Neuron (in vitro differentiated cells): ENCODE measurements at regions not wholly inside any gene's neighbourhood (a gene's known extent, or its start where the extent isn't known, plus 50 kb on each side); places are given as distances from the start of the nearest gene placed in this dataset.
"Not testable (repeated sequence)": the region's sequence is repeated elsewhere in the genome, so short reads cannot be mapped to it uniquely, and the experiment has no call there.

Experiments
- H2AFZ ChIP-seq: one replicate; pipeline ENCODE4 v1.6.1; 2013; ENCODE audit warnings: low read depth, mild to moderate bottlenecking, inconsistent platforms, low read length, moderate library complexity
- H3K27me3 ChIP-seq: one replicate; pipeline ENCODE4 v1.6.1; 2013; ENCODE audit warnings: low read length; ENCODE audit not compliant: insufficient read depth
- H3K36me3 ChIP-seq: one replicate; pipeline ENCODE4 v1.6.1; 2013; ENCODE audit warnings: low read length; ENCODE audit not compliant: insufficient read depth
- H3K4me1 ChIP-seq: one replicate; pipeline ENCODE4 v1.6.1; 2013; ENCODE audit warnings: low read length; ENCODE audit not compliant: insufficient read depth
- H3K4me3 ChIP-seq: 2 replicates; pipeline ENCODE4 v1.5.1; 2013; ENCODE audit warnings: mild to moderate bottlenecking, low read length, moderate library complexity
- H3K9me3 ChIP-seq: one replicate; pipeline ENCODE4 v1.6.1; 2013; ENCODE audit warnings: low read length

GRCh38 chr2:167670588-167670987, 576.8 kb downstream of the STK39 start:
- H3K36me3 ChIP-seq = no peaks in the 10 kb centered on the region
- H2AFZ ChIP-seq = no peak overlapping the region
- H3K4me1 ChIP-seq = no peaks in the 10 kb centered on the region
- H3K4me3 ChIP-seq = no peak overlapping the region
- H3K27me3 ChIP-seq = no peaks in the 10 kb centered on the region
- H3K9me3 ChIP-seq = peaks cover 2% of the 10 kb centered on the region

DNA sequence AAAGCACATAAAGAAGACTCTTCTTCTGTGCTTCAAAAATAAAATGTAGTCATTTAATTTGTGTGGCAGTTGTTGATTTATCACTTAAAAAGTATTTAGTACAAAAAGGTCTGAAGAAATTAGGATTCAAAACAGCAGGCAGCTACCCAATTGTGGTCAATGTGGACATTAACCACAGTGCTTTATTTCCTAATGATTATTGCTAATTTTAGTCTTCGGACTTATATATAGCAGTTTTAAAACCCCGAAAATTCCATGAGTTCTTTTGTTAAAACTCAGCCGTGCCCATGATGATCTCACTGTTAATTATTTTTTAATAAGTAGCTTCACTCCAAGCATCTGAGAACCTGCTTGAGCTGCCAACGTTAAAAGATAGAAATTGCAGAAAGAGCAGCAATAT, 594.3 kb downstream of the STK39 start:
- Histone ChIP-seq H3K4me1 (peaks cover 10% of the 10 kb centered on the region), H3K36me3 (no peaks in the 10 kb centered on the region), H3K4me3 (no peak overlapping the region), H3K27me3 (no peaks in the 10 kb centered on the region), H2AFZ (no peak overlapping the region), H3K9me3 (no peaks in the 10 kb centered on the region)

- H2AFZ ChIP-seq = no peak overlapping the region
- peaks cover 10% of the 10 kb centered on the region for H3K4me1 ChIP-seq
- no peak overlapping the region for H3K4me3 ChIP-seq
- no peaks in the 10 kb centered on the region for H3K9me3 ChIP-seq
- no peaks in the 10 kb centered on the region for H3K27me3 ChIP-seq
- H3K36me3 ChIP-seq = no peaks in the 10 kb centered on the region
Observed at GRCh38 chr2:167652401-167652800, 595.0 kb downstream of the STK39 start.

- no peaks in the 10 kb centered on the region for H3K27me3 ChIP-seq
- H2AFZ ChIP-seq = no peak overlapping the region
- no peak overlapping the region for H3K4me3 ChIP-seq
- H3K4me1 ChIP-seq = peaks cover 10% of the 10 kb centered on the region
- H3K9me3 ChIP-seq = no peaks in the 10 kb centered on the region
- H3K36me3 ChIP-seq = no peaks in the 10 kb centered on the region
Observed at GRCh38 chr2:167651406-167652151, 595.8 kb downstream of the STK39 start.

DNA sequence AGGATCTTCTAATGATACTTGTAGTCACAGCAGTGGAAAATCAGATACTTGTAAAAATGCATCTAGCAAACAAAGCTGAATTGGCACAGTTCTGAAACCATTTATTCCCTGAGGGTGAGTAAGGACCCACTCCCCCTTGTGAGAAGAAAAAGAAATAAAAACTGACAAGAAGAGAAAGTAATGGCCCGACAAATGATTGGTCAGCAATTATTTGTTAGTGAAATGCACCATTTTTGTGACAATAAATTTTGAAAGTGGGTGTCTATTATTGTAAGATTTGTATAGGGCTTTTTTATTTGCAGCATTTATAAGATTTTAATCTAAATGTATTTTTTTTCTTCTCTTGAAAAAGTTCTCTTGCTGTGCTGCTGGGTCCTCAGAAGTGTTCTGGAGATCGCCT, 600.8 kb downstream of the STK39 start:
- no peaks in the 10 kb centered on the region for H3K36me3 ChIP-seq
- peaks cover 2% of the 10 kb centered on the region for H3K4me1 ChIP-seq
- no peak overlapping the region for H2AFZ ChIP-seq

GRCh38 chr2:167640096-167640495, 607.3 kb downstream of the STK39 start:
- H3K9me3 ChIP-seq = no peaks in the 10 kb centered on the region
- no peaks in the 10 kb centered on the region for H3K4me1 ChIP-seq
- no peak overlapping the region for H2AFZ ChIP-seq
- no peak overlapping the region for H3K4me3 ChIP-seq
- no peaks in the 10 kb centered on the region for H3K27me3 ChIP-seq
- no peaks in the 10 kb centered on the region for H3K36me3 ChIP-seq

More for the DNA sequence above, 600.8 kb downstream of the STK39 start:
- Histone ChIP-seq H3K9me3 (no peaks in the 10 kb centered on the region), H3K4me3 (no peak overlapping the region), H3K27me3 (no peaks in the 10 kb centered on the region)

DNA sequence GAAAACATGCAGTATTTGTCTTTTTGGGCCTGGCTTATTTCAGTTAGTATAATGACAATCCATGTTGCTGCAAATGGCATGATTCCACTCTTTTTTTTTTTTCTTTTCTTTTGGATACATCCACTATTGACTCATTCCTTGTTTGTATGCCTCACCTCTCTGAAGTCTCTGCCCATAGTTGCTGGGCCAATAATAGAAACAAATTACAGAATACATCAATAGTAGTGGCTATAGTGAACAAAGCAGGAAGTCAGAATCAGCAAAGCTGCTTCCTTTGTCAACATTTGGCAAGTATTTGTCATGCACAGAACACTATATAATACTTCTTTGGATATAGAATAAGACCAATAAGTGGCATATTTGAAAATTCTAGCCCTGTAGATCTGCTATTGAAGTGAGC, 609.7 kb downstream of the STK39 start:
- no peak overlapping the region for H2AFZ ChIP-seq
- no peaks in the 10 kb centered on the region for H3K9me3 ChIP-seq
- no peaks in the 10 kb centered on the region for H3K4me1 ChIP-seq
- H3K36me3 ChIP-seq = no peaks in the 10 kb centered on the region
- no peaks in the 10 kb centered on the region for H3K27me3 ChIP-seq
- no peak overlapping the region for H3K4me3 ChIP-seq

- not testable (repeated sequence) for H3K27me3 ChIP-seq, H2AFZ ChIP-seq, H3K4me3 ChIP-seq, H3K9me3 ChIP-seq, H3K4me1 ChIP-seq, H3K36me3 ChIP-seq
Observed at GRCh38 chr2:167632271-167632670, 615.1 kb downstream of the STK39 start.

GRCh38 chr2:167626961-167627360, 620.4 kb downstream of the STK39 start:
- Histone ChIP-seq H3K36me3 (no peaks in the 10 kb centered on the region), H3K9me3 (no peaks in the 10 kb centered on the region), H3K4me1 (no peaks in the 10 kb centered on the region), H3K27me3 (no peaks in the 10 kb centered on the region), H2AFZ (no peak overlapping the region), H3K4me3 (no peak overlapping the region)

GRCh38 chr2:167626301-167626700, 621.1 kb downstream of the STK39 start:
- no peaks in the 10 kb centered on the region for H3K9me3 ChIP-seq
- no peaks in the 10 kb centered on the region for H3K27me3 ChIP-seq
- H3K4me1 ChIP-seq = no peaks in the 10 kb centered on the region
- no peaks in the 10 kb centered on the region for H3K36me3 ChIP-seq
- no peak overlapping the region for H3K4me3 ChIP-seq
- no peak overlapping the region for H2AFZ ChIP-seq

- H3K36me3 ChIP-seq = no peaks in the 10 kb centered on the region
- no peak overlapping the region for H3K4me3 ChIP-seq
- H3K4me1 ChIP-seq = no peaks in the 10 kb centered on the region
- H3K9me3 ChIP-seq = no peaks in the 10 kb centered on the region
- no peak overlapping the region for H2AFZ ChIP-seq
- no peaks in the 10 kb centered on the region for H3K27me3 ChIP-seq
Observed at GRCh38 chr2:167616997-167617396, 630.4 kb downstream of the STK39 start.

GRCh38 chr2:167613471-167613870, 633.9 kb downstream of the STK39 start:
- H3K36me3 ChIP-seq = no peaks in the 10 kb centered on the region
- H3K9me3 ChIP-seq = no peaks in the 10 kb centered on the region
- no peaks in the 10 kb centered on the region for H3K4me1 ChIP-seq
- no peak overlapping the region for H2AFZ ChIP-seq
- no peaks in the 10 kb centered on the region for H3K27me3 ChIP-seq
- no peak overlapping the region for H3K4me3 ChIP-seq

DNA sequence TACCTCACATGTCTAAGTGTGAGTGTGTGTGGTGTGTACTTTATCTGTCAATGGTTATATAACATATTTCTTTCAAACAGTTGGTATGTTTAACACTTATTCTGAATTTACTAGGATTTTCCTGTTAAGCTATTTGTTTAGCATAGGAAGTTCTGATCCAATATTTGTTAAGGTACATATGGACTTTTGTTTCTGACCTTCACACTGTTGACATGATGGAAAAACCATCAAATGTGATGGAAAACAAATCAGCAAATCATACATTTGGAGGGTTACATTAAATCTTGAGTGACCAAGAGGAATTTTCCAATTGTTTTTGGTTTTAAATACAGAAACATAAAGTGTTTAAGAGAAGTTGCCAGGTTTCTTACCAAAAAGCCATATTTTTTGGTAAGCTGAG, 638.9 kb downstream of the STK39 start:
- Histone ChIP-seq H3K4me1 (peaks cover 8% of the 10 kb centered on the region), H3K9me3 (no peaks in the 10 kb centered on the region), H2AFZ (no peak overlapping the region), H3K27me3 (no peaks in the 10 kb centered on the region), H3K4me3 (no peak overlapping the region), H3K36me3 (no peaks in the 10 kb centered on the region)

- Histone ChIP-seq H3K9me3 (no peaks in the 10 kb centered on the region), H3K27me3 (no peaks in the 10 kb centered on the region), H3K36me3 (no peaks in the 10 kb centered on the region), H2AFZ (no peak overlapping the region), H3K4me3 (no peak overlapping the region), H3K4me1 (peaks cover 8% of the 10 kb centered on the region)
Observed at GRCh38 chr2:167607731-167608130, 639.7 kb downstream of the STK39 start.
